Endodermal cell (in vitro differentiated cells): ENCODE measurements at regions not wholly inside any gene's neighbourhood (a gene's known extent, or its start where the extent isn't known, plus 50 kb on each side); places are given as distances from the start of the nearest gene placed in this dataset.

Experiments used
- DNase-seq: peaks from one replicate; pipeline ENCODE4 v3.0.0-alpha.2; 2017
- H3K27ac ChIP-seq: 2 replicates; pipeline ENCODE4 v1.5.1; 2013; ENCODE audit warnings: mild to moderate bottlenecking, low read depth, low read length, moderate library complexity
- H3K27me3 ChIP-seq: 2 replicates; pipeline ENCODE4 v1.6.1; 2013; ENCODE audit warnings: mild to moderate bottlenecking, low read length, moderate library complexity; ENCODE audit not compliant: insufficient read depth, control insufficient read depth, poor library complexity, severe bottlenecking
- H3K36me3 ChIP-seq: 2 replicates; pipeline ENCODE4 v1.7.0; 2013; ENCODE audit warnings: mild to moderate bottlenecking, low read length, moderate library complexity; ENCODE audit not compliant: control insufficient read depth, insufficient read depth
- H3K4me1 ChIP-seq: one replicate; pipeline ENCODE4 v1.7.0; 2013; ENCODE audit warnings: low read length; ENCODE audit not compliant: control insufficient read depth, insufficient read depth
- H3K4me3 ChIP-seq: 2 replicates; pipeline ENCODE4 v1.5.1; 2013; ENCODE audit warnings: mild to moderate bottlenecking, low read length, moderate library complexity
- H3K9ac ChIP-seq: 2 replicates; pipeline ENCODE4 v1.6.1; 2013; ENCODE audit warnings: mild to moderate bottlenecking, low read length, moderate library complexity; ENCODE audit not compliant: poor library complexity, severe bottlenecking; ENCODE audit errors: extremely low read depth
- H3K9me3 ChIP-seq: 2 replicates; pipeline ENCODE4 v1.6.1; 2013; ENCODE audit warnings: mild to moderate bottlenecking, low read length, moderate library complexity; ENCODE audit not compliant: control insufficient read depth
- H3K27ac Mint-ChIP-seq: 2 replicates; pipeline ENCODE4 v1.8.0; 2020; ENCODE audit warnings: mixed read lengths
- H3K27me3 Mint-ChIP-seq: 2 replicates; pipeline ENCODE4 v1.8.0; 2021; ENCODE audit warnings: mild to moderate bottlenecking, mixed read lengths; ENCODE audit not compliant: insufficient read depth
- H3K36me3 Mint-ChIP-seq: 2 replicates; pipeline ENCODE4 v1.8.0; 2020; ENCODE audit warnings: low read depth, mixed read lengths
- H3K4me1 Mint-ChIP-seq: 2 replicates; pipeline ENCODE4 v1.8.0; 2020; ENCODE audit warnings: mixed read lengths
- H3K4me3 Mint-ChIP-seq: 2 replicates; pipeline ENCODE4 v1.8.0; 2020; ENCODE audit warnings: mild to moderate bottlenecking, moderate library complexity, mixed read lengths
- H3K9me3 Mint-ChIP-seq: 2 replicates; pipeline ENCODE4 v1.8.0; 2020; ENCODE audit warnings: mild to moderate bottlenecking, mixed read lengths
- CTCF ChIP-seq: fragments of 200-600 bp; sonication (generic); conservative IDR thresholded peaks from 2 replicates; pipeline ENCODE4 v1.5.0; 2021; ENCODE audit warnings: antibody characterized with exemption, mild to moderate bottlenecking
- WGBS, 2 experiments: methylation state at CpG; one replicate each; pipeline versions ENCODE4 v1.1.5 to v1.1.7; 2013; ENCODE audit warnings: missing lambda C conversion rate in 2 of 2, mixed read lengths in 1 of 2; ENCODE audit not compliant: insufficient coverage in 1 of 2, insufficient read length in 1 of 2; 5-methylcytosine and 5-hydroxymethylcytosine counted together

- DNase-seq = no peak
- Mint-ChIP-seq H3K27me3 (no peaks in the 10 kb centered on the region), H3K9me3 (peaks cover 7% of the 10 kb centered on the region), H3K36me3 (no peaks in the 10 kb centered on the region), H3K4me1 (no peaks in the 10 kb centered on the region), H3K27ac (no peak overlapping the region), H3K4me3 (no peak overlapping the region)
- Histone ChIP-seq H3K9ac (no peak overlapping the region), H3K4me3 (no peak overlapping the region), H3K9me3 (no peaks in the 10 kb centered on the region), H3K27ac (no peak overlapping the region), H3K4me1 (no peaks in the 10 kb centered on the region), H3K36me3 (no peaks in the 10 kb centered on the region), H3K27me3 (no peaks in the 10 kb centered on the region)
- TF ChIP-seq CTCF = no peak
- WGBS, 2 experiments = 92 to 100% methylated on average over 1 to 2 of the region's 2 CpGs
These were observed 773.4 kb upstream of the INTU start for GRCh38 chr4:126859314-126859713.

GRCh38 chr4:126859872-126860271 is 772.9 kb upstream of the INTU start:
- no peaks in the 10 kb centered on the region for H3K36me3 ChIP-seq
- no peaks in the 10 kb centered on the region for H3K27me3 Mint-ChIP-seq
- no peaks in the 10 kb centered on the region for H3K36me3 Mint-ChIP-seq
- TF ChIP-seq CTCF = no peak
- 89 to 90% methylated on average over 1 to 2 of the region's 2 CpGs for WGBS, 2 experiments
- H3K27ac ChIP-seq = no peak overlapping the region
- H3K4me1 Mint-ChIP-seq = no peaks in the 10 kb centered on the region
- no peaks in the 10 kb centered on the region for H3K4me1 ChIP-seq
- H3K9me3 Mint-ChIP-seq = peaks cover 9% of the 10 kb centered on the region
- H3K9ac ChIP-seq = no peak overlapping the region
- no peak for DNase-seq
- no peak overlapping the region for H3K27ac Mint-ChIP-seq
- no peaks in the 10 kb centered on the region for H3K9me3 ChIP-seq
- no peak overlapping the region for H3K4me3 ChIP-seq
- H3K4me3 Mint-ChIP-seq = no peak overlapping the region
- H3K27me3 ChIP-seq = no peaks in the 10 kb centered on the region

- H3K27ac Mint-ChIP-seq = no peak overlapping the region
- Histone ChIP-seq H3K9me3 (no peaks in the 10 kb centered on the region), H3K27ac (no peak overlapping the region), H3K27me3 (no peaks in the 10 kb centered on the region), H3K4me1 (no peaks in the 10 kb centered on the region), H3K4me3 (no peak overlapping the region), H3K9ac (no peak overlapping the region), H3K36me3 (no peaks in the 10 kb centered on the region)
- no peaks in the 10 kb centered on the region for H3K27me3 Mint-ChIP-seq
- H3K4me1 Mint-ChIP-seq = no peaks in the 10 kb centered on the region
- 93 to 100% methylated on average over 1 of the region's 1 CpG for WGBS, 2 experiments
- H3K36me3 Mint-ChIP-seq = no peaks in the 10 kb centered on the region
- TF ChIP-seq CTCF = no peak
- no peak for DNase-seq
- peaks cover 11% of the 10 kb centered on the region for H3K9me3 Mint-ChIP-seq
- H3K4me3 Mint-ChIP-seq = no peak overlapping the region
These were observed 772.4 kb upstream of the INTU start for GRCh38 chr4:126860308-126860707.
